GM19467 (cell line): ENCODE measurements at regions not wholly inside any gene's neighbourhood (a gene's known extent, or its start where the extent isn't known, plus 50 kb on each side); places are given as distances from the start of the nearest gene placed in this dataset.
"Not testable (repeated sequence)": the region's sequence is repeated elsewhere in the genome, so short reads cannot be mapped to it uniquely, and the experiment has no call there.

Experiments
- ATAC-seq: cut with Tn5 transposase; IDR thresholded peaks from one replicate; pipeline ENCODE4 v1.9.1; 2021; ENCODE audit warnings: mild to moderate bottlenecking, moderate library complexity; ENCODE audit not compliant: unreplicated experiment

- ATAC-seq: not testable (repeated sequence)
Observed at GRCh38 chr15:20104551-20104950, 437.0 kb downstream of the GOLGA6L6 start.

GRCh38 chr15:20102862-20103261 lies 438.7 kb downstream of the GOLGA6L6 start:
- ATAC-seq: not testable (repeated sequence)

GRCh38 chr15:20102209-20102608 lies 439.4 kb downstream of the GOLGA6L6 start:
- ATAC-seq: not testable (repeated sequence)

- ATAC-seq: not testable (repeated sequence)
Observed at GRCh38 chr15:20101281-20101680, 440.3 kb downstream of the GOLGA6L6 start.

GRCh38 chr15:20100604-20101270 lies 440.9 kb downstream of the GOLGA6L6 start:
- ATAC-seq: not testable (repeated sequence)

- ATAC-seq: not testable (repeated sequence)
Observed at GRCh38 chr15:20095699-20096303, 445.8 kb downstream of the GOLGA6L6 start.

GRCh38 chr15:20089541-20089940 lies 452.1 kb downstream of the GOLGA6L6 start:
- ATAC-seq: not testable (repeated sequence)

GRCh38 chr15:20084026-20084425 lies 457.6 kb downstream of the GOLGA6L6 start:
- not testable (repeated sequence) for ATAC-seq

GRCh38 chr15:20074082-20074481 lies 467.5 kb downstream of the GOLGA6L6 start:
- ATAC-seq: not testable (repeated sequence)

GRCh38 chr15:20069043-20069442 lies 472.6 kb downstream of the GOLGA6L6 start:
- not testable (repeated sequence) for ATAC-seq

- ATAC-seq: not testable (repeated sequence)
Observed at GRCh38 chr15:20066173-20066572, 475.4 kb downstream of the GOLGA6L6 start.

GRCh38 chr15:20065508-20065907 lies 476.1 kb downstream of the GOLGA6L6 start:
- ATAC-seq: not testable (repeated sequence)

GRCh38 chr15:20063167-20063566 lies 478.4 kb downstream of the GOLGA6L6 start:
- ATAC-seq: not testable (repeated sequence)

- not testable (repeated sequence) for ATAC-seq
Observed at GRCh38 chr15:20060838-20061237, 480.8 kb downstream of the GOLGA6L6 start.

GRCh38 chr15:20056871-20057270 lies 484.7 kb downstream of the GOLGA6L6 start:
- not testable (repeated sequence) for ATAC-seq

GRCh38 chr15:20055921-20056320 lies 485.7 kb downstream of the GOLGA6L6 start:
- ATAC-seq: not testable (repeated sequence)

- not testable (repeated sequence) for ATAC-seq
Observed at GRCh38 chr15:20048189-20048588, 493.4 kb downstream of the GOLGA6L6 start.

GRCh38 chr15:20045165-20045564 lies 496.4 kb downstream of the GOLGA6L6 start:
- ATAC-seq: not testable (repeated sequence)

- ATAC-seq: not testable (repeated sequence)
Observed at GRCh38 chr15:20040691-20041090, 500.9 kb downstream of the GOLGA6L6 start.

GRCh38 chr15:20025040-20025439 lies 516.6 kb downstream of the GOLGA6L6 start:
- not testable (repeated sequence) for ATAC-seq

- not testable (repeated sequence) for ATAC-seq
Observed at GRCh38 chr15:20022349-20022748, 519.3 kb downstream of the GOLGA6L6 start.

- not testable (repeated sequence) for ATAC-seq
Observed at GRCh38 chr15:20021351-20021750, 520.2 kb downstream of the GOLGA6L6 start.
